Neural cell (in vitro differentiated cells): ENCODE measurements at regions not wholly inside any gene's neighbourhood (a gene's known extent, or its start where the extent isn't known, plus 50 kb on each side); places are given as distances from the start of the nearest gene placed in this dataset.
"Not testable (repeated sequence)": the region's sequence is repeated elsewhere in the genome, so short reads cannot be mapped to it uniquely, and the experiment has no call there.

Source experiments
- H2AFZ ChIP-seq: fragments of 200-600, 300-800 bp; sonication (generic), shearing (Covaris generic); 2 replicates; pipeline ENCODE4 v1.6.0; 2014; ENCODE audit warnings: low read depth, mild to moderate bottlenecking, antibody characterized with exemption, low read length, moderate library complexity
- H3F3A ChIP-seq: fragments of 200-600 bp; shearing (Covaris generic); 2 replicates; pipeline ENCODE4 v1.6.1; 2016; ENCODE audit warnings: mild to moderate bottlenecking, moderate library complexity, mixed read lengths, antibody characterized with exemption, low read length; ENCODE audit not compliant: insufficient read depth, poor library complexity, severe bottlenecking
- H3K27ac ChIP-seq: fragments of 200-600, 300-800 bp; sonication (generic), shearing (Covaris generic); 2 replicates; pipeline ENCODE4 v1.5.1; 2014; ENCODE audit warnings: mild to moderate bottlenecking, low read length, moderate library complexity
- H3K27me3 ChIP-seq: fragments of 300-800, 200-600 bp; sonication (generic), shearing (Covaris generic); 2 replicates; pipeline ENCODE4 v1.6.0; 2014; ENCODE audit warnings: mild to moderate bottlenecking, low read depth, low read length, moderate library complexity; ENCODE audit not compliant: insufficient read depth
- H3K36me3 ChIP-seq: fragments of 300-800, 200-600 bp; sonication (generic), shearing (Covaris generic); 2 replicates; pipeline ENCODE4 v1.5.1; 2014; ENCODE audit warnings: mild to moderate bottlenecking, antibody characterized with exemption, low read length, moderate library complexity; ENCODE audit not compliant: insufficient read depth
- H3K4me2 ChIP-seq: fragments of 300-800, 200-600 bp; sonication (generic), shearing (Covaris generic); 2 replicates; pipeline ENCODE4 v1.6.0; 2014; ENCODE audit warnings: mild to moderate bottlenecking, low read length
- H3K4me3 ChIP-seq: fragments of 300-800, 200-600 bp; sonication (generic), shearing (Covaris generic); 2 replicates; pipeline ENCODE4 v1.5.1; 2014; ENCODE audit warnings: mild to moderate bottlenecking, low read length, moderate library complexity
- H3K79me2 ChIP-seq: fragments of 200-600 bp; shearing (Covaris generic); replicated peaks from 2 replicates; pipeline ENCODE4 v1.6.0; 2014; ENCODE audit warnings: mild to moderate bottlenecking, low read length, moderate library complexity; ENCODE audit not compliant: insufficient read depth
- H3K9ac ChIP-seq: fragments of 300-800, 200-600 bp; sonication (generic), shearing (Covaris generic); 2 replicates; pipeline ENCODE4 v1.6.1; 2016; ENCODE audit warnings: mild to moderate bottlenecking, low read length, mixed read lengths
- H3K9me2 ChIP-seq: fragments of 200-600 bp; shearing (Covaris generic); 2 replicates; pipeline ENCODE4 v1.6.1; 2016; ENCODE audit warnings: mild to moderate bottlenecking, low read length, mixed read lengths; ENCODE audit not compliant: insufficient read depth
- H3K9me3 ChIP-seq: fragments of 200-600, 300-800 bp; sonication (generic), shearing (Covaris generic); 2 replicates; pipeline ENCODE4 v1.6.1; 2016; ENCODE audit warnings: mild to moderate bottlenecking, mixed run types, low read length, moderate library complexity, mixed read lengths
- H4K20me1 ChIP-seq: fragments of 200-600 bp; shearing (Covaris generic); 2 replicates; pipeline ENCODE4 v1.6.1; 2016; ENCODE audit warnings: mild to moderate bottlenecking, mixed run types; ENCODE audit not compliant: insufficient read depth

GRCh38 chr7:76955124-76955523 lies 77.0 kb downstream of the SPDYE17 start:
- not testable (repeated sequence) for H3K9me3 ChIP-seq, H3F3A ChIP-seq, H3K4me3 ChIP-seq, H3K27ac ChIP-seq, H3K4me2 ChIP-seq, H3K79me2 ChIP-seq, H4K20me1 ChIP-seq, H3K36me3 ChIP-seq, H3K9ac ChIP-seq, H2AFZ ChIP-seq, H3K9me2 ChIP-seq, H3K27me3 ChIP-seq

DNA sequence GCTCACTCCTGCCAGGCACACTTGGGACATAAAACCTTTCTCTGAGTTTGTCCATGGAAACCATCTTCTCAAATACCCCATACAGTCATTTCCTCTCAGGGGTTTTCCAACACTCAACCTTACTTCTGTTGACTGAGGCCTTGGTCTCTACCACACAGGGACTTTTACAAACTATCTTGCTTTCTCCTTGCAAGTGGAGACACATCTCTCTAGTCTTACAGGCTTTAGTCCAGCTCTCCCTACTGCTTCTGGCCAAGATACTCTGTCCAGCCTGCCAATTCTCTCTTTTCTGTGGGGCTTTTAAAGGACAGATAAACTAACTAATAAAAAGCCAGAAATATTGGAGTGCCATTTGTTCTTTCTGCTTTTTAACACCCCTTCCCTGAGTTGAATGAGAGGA lies 87.6 kb downstream of the SPDYE17 start:
- H3F3A ChIP-seq, H4K20me1 ChIP-seq, H2AFZ ChIP-seq: not testable (repeated sequence)

DNA sequence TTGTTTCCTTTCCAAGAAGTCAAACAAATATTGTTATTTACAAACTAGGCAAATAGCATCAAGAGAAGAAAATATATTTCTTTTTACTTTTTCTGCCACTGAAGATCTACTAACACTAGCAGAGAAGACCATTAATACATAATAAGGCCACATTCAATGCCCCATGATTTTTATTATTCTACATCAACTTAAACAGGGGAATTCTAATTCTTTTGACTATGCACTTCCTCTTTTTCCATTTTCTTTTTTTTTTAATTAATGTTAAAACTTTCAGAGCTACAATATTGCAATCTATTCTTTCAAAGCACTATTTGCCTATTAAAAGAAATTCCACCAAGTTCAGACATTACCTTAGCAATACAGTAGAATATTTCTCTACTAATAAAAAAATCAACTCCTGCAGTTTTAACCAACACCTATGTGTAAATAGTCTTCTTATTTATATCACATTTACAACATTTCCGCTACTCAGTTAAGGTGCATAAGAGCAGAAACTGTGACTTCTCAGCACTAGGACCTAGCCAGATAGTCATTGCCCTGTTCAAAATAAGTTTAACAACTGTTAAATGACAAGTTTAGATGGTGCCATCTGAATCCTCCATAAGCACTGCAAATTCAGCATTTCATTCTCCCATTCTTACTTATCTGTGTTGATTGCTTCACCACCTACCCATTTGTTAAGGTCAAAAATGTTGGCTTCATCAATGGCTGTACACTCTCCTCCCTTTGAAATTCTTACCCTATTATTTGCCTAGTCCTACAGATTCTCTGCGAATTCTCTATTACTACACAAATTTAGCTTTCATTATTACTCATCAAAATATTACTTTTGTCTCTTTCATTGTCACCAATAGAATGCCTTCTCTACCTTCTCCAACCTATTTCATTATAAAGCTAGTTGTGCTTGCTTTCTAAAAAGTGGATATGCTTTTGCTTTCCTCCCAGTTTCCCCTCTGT lies 90.1 kb downstream of the SPDYE17 start:
- not testable (repeated sequence) for H3K9me2 ChIP-seq, H3F3A ChIP-seq, H3K36me3 ChIP-seq, H4K20me1 ChIP-seq, H3K9ac ChIP-seq, H2AFZ ChIP-seq, H3K9me3 ChIP-seq, H3K27ac ChIP-seq, H3K27me3 ChIP-seq, H3K79me2 ChIP-seq, H3K4me3 ChIP-seq, H3K4me2 ChIP-seq

More for the DNA sequence above, 87.6 kb downstream of the SPDYE17 start:
- H3K9ac ChIP-seq, H3K9me3 ChIP-seq, H3K4me3 ChIP-seq, H3K36me3 ChIP-seq, H3K27ac ChIP-seq, H3K79me2 ChIP-seq, H3K27me3 ChIP-seq, H3K9me2 ChIP-seq, H3K4me2 ChIP-seq: not testable (repeated sequence)

- not testable (repeated sequence) for H2AFZ ChIP-seq, H3K79me2 ChIP-seq, H3K9me3 ChIP-seq, H3K36me3 ChIP-seq, H3K9ac ChIP-seq, H3K4me2 ChIP-seq, H3K4me3 ChIP-seq, H4K20me1 ChIP-seq, H3K27ac ChIP-seq, H3K9me2 ChIP-seq, H3K27me3 ChIP-seq, H3F3A ChIP-seq
These were observed 94.4 kb downstream of the SPDYE17 start for GRCh38 chr7:76937781-76938180.

- not testable (repeated sequence) for H3K27me3 ChIP-seq, H3F3A ChIP-seq, H3K9ac ChIP-seq, H3K27ac ChIP-seq, H3K9me2 ChIP-seq, H4K20me1 ChIP-seq, H3K4me3 ChIP-seq, H3K9me3 ChIP-seq, H2AFZ ChIP-seq, H3K4me2 ChIP-seq, H3K79me2 ChIP-seq, H3K36me3 ChIP-seq
These were observed 94.8 kb downstream of the SPDYE17 start for GRCh38 chr7:76937330-76937729.

- H3K4me2 ChIP-seq, H3K36me3 ChIP-seq, H3K9me2 ChIP-seq, H3K9ac ChIP-seq, H4K20me1 ChIP-seq, H3K9me3 ChIP-seq, H3K27ac ChIP-seq, H3F3A ChIP-seq, H3K27me3 ChIP-seq, H3K4me3 ChIP-seq, H3K79me2 ChIP-seq, H2AFZ ChIP-seq: not testable (repeated sequence)
These were observed 95.8 kb downstream of the SPDYE17 start for GRCh38 chr7:76936346-76936745.

GRCh38 chr7:76934711-76935110 lies 97.5 kb downstream of the SPDYE17 start:
- not testable (repeated sequence) for H2AFZ ChIP-seq, H3K4me2 ChIP-seq, H3K27me3 ChIP-seq

GRCh38 chr7:76932957-76933356 lies 99.2 kb downstream of the SPDYE17 start:
- H2AFZ ChIP-seq, H3F3A ChIP-seq, H3K9me2 ChIP-seq, H3K27me3 ChIP-seq, H3K4me3 ChIP-seq, H3K79me2 ChIP-seq, H3K27ac ChIP-seq, H3K9ac ChIP-seq, H3K36me3 ChIP-seq, H4K20me1 ChIP-seq, H3K9me3 ChIP-seq, H3K4me2 ChIP-seq: not testable (repeated sequence)

More at GRCh38 chr7:76934711-76935110, 97.5 kb downstream of the SPDYE17 start:
- not testable (repeated sequence) for H3K36me3 ChIP-seq, H3K79me2 ChIP-seq, H3K9ac ChIP-seq, H3K4me3 ChIP-seq, H3K9me3 ChIP-seq, H3K27ac ChIP-seq, H3F3A ChIP-seq, H4K20me1 ChIP-seq, H3K9me2 ChIP-seq
